Body of pancreas (tissue), 4 donors: ENCODE measurements at regions not wholly inside any gene's neighbourhood (a gene's known extent, or its start where the extent isn't known, plus 50 kb on each side); places are given as distances from the start of the nearest gene placed in this dataset.
A peak's percentile ranks its signal among the peaks of the same experiment; 100 is the strongest.

ENCODE experiments used
- ATAC-seq: fragments of 150-250 bp; one replicate; pipeline ENCODE4 v1.9.1; 2016
- DNase-seq, 4 donors: peaks; one replicate each; pipeline ENCODE4 v3.0.0-alpha.2; 2019
- H3K27ac ChIP-seq, 4 donors: fragments of 200-600 bp; sonication (generic); 1 replicate in 3 of 4; 2 replicates in 1 of 4; pipeline versions ENCODE4 v1.5.1 to v1.6.1; 2016 to 2019; ENCODE audit warnings: mild to moderate bottlenecking in 1 of 4, mixed read lengths in 1 of 4, moderate library complexity in 1 of 4
- H3K27me3 ChIP-seq, 2 donors: fragments of 200-600 bp; sonication (generic); one replicate each; pipeline ENCODE4 v1.6.0; 2016; ENCODE audit warnings: mild to moderate bottlenecking in 1 of 2
- H3K36me3 ChIP-seq, 2 donors: fragments of 200-600 bp; sonication (generic); replicated peaks in 1 of 2; 2 replicates each; pipeline ENCODE4 v1.5.1; 2016; ENCODE audit warnings: low read depth in 2 of 2; ENCODE audit not compliant: insufficient read depth in 1 of 2
- H3K4me1 ChIP-seq: fragments of 200-600 bp; sonication (generic); one replicate; pipeline ENCODE4 v1.6.0; 2016
- H3K4me3 ChIP-seq, 2 donors: fragments of 200-600 bp; sonication (generic); 1 replicate in 1 of 2; 2 replicates in 1 of 2; pipeline ENCODE4 v1.5.1; 2016 to 2019
- H3K9me3 ChIP-seq, 3 donors: fragments of 200-600 bp; sonication (generic); 1 replicate in 2 of 3; 2 replicates in 1 of 3; pipeline ENCODE4 v1.5.1; 2016
- CTCF ChIP-seq, 7 experiments: fragments of 450-650 bp in 4 of 7; fragments of 200-600 bp in 3 of 7; sonication (generic) in 3 of 7; IDR thresholded peaks; one replicate each; pipeline ENCODE4 v1.5.1; 2016 to 2019; ENCODE audit warnings: antibody characterized with exemption in 7 of 7
- POLR2A ChIP-seq, 3 donors: fragments of 450-650 bp; IDR thresholded peaks; one replicate each; pipeline ENCODE4 v1.6.1; 2016; ENCODE audit warnings: antibody characterized with exemption in 3 of 3, mild to moderate bottlenecking in 2 of 3
- WGBS, 2 donors: methylation state at CpG; one replicate each; pipeline ENCODE4 v1.1.5; 2017; 5-methylcytosine and 5-hydroxymethylcytosine counted together
- intact Hi-C: fragments of 100-400 bp; cut with DNase I; formaldehyde crosslinking; loops from one replicate; pipeline ENCODE4 v1.15.1; 2023

GRCh38 chr5:99334936-99335335, 406.1 kb upstream of the CHD1 start:
- no peak for TF ChIP-seq POLR2A (IDR thresholded peaks at IDR 0.05)
- no peak for TF ChIP-seq CTCF (IDR thresholded peaks at IDR 0.05)
- Histone ChIP-seq H3K9me3 (no peaks in the 10 kb centered on the region), H3K27ac (no peak overlapping the region), H3K4me3 (no peak overlapping the region), H3K4me1 (no peaks in the 10 kb centered on the region), H3K27me3 (no peaks in the 10 kb centered on the region), H3K36me3 (no peaks in the 10 kb centered on the region)
- intact Hi-C loops = no loop called here
- DNase-seq (no peak), ATAC-seq (no peak)
- 69 to 86% methylated on average over 2 of the region's 2 CpGs for WGBS, 2 donors

- TF ChIP-seq CTCF (IDR thresholded peaks at IDR 0.05) (no peak), POLR2A (IDR thresholded peaks at IDR 0.05) (no peak)
- Histone ChIP-seq H3K36me3 (no peaks in the 10 kb centered on the region), H3K4me1 (no peaks in the 10 kb centered on the region), H3K4me3 (no peak overlapping the region), H3K9me3 (no peaks in the 10 kb centered on the region), H3K27me3 (no peaks in the 10 kb centered on the region), H3K27ac (no peak overlapping the region)
- no peak for DNase-seq
- WGBS, 2 donors = 44 to 50% methylated on average over 1 of the region's 1 CpG
- no peak for ATAC-seq
- intact Hi-C loops = no loop called here
These were observed 402.3 kb upstream of the CHD1 start for GRCh38 chr5:99331061-99331460.

GRCh38 chr5:99320436-99320835, 391.6 kb upstream of the CHD1 start:
- Histone ChIP-seq H3K27ac (no peak overlapping the region), H3K4me3 (no peak overlapping the region), H3K4me1 (no peaks in the 10 kb centered on the region), H3K9me3 (no peaks in the 10 kb centered on the region), H3K27me3 (no peaks in the 10 kb centered on the region), H3K36me3 (no peaks in the 10 kb centered on the region)
- 49% methylated on average over 5 of the region's 5 CpGs for WGBS, 2 donors
- TF ChIP-seq CTCF (IDR thresholded peaks at IDR 0.05) (no peak), POLR2A (IDR thresholded peaks at IDR 0.05) (no peak)
- intact Hi-C loops = no loop called here
- DNase-seq = peak in 2 of 4 donors; percentile 5 to 12
- no peak for ATAC-seq

GRCh38 chr5:99317136-99317535, 388.3 kb upstream of the CHD1 start:
- Histone ChIP-seq H3K27ac (no peak overlapping the region), H3K4me1 (no peaks in the 10 kb centered on the region), H3K36me3 (no peaks in the 10 kb centered on the region), H3K9me3 (no peaks in the 10 kb centered on the region), H3K27me3 (no peaks in the 10 kb centered on the region), H3K4me3 (no peak overlapping the region)
- no peak for DNase-seq
- no peak for ATAC-seq
- intact Hi-C loops = no loop called here
- WGBS, 2 donors = 55 to 66% methylated on average over 4 of the region's 4 CpGs
- TF ChIP-seq CTCF (IDR thresholded peaks at IDR 0.05) = no peak
- no peak for TF ChIP-seq POLR2A (IDR thresholded peaks at IDR 0.05)

- no peaks in the 10 kb centered on the region for H3K4me1 ChIP-seq
- no peak overlapping the region for H3K27ac ChIP-seq
- TF ChIP-seq CTCF (IDR thresholded peaks at IDR 0.05) (no peak), POLR2A (IDR thresholded peaks at IDR 0.05) (no peak)
- ATAC-seq (no peak), DNase-seq (no peak)
- H3K36me3 ChIP-seq = no peaks in the 10 kb centered on the region
- intact Hi-C loops = no loop called here
- no peaks in the 10 kb centered on the region for H3K9me3 ChIP-seq
- 85 to 93% methylated on average over 1 of the region's 1 CpG for WGBS, 2 donors
- H3K27me3 ChIP-seq = no peaks in the 10 kb centered on the region
- no peak overlapping the region for H3K4me3 ChIP-seq
These were observed 387.7 kb upstream of the CHD1 start for GRCh38 chr5:99316484-99316883.
